NCI-H524 treated with DMSO at 0.1 percent for 48 hours (cell line): ENCODE measurements at regions not wholly inside any gene's neighbourhood (a gene's known extent, or its start where the extent isn't known, plus 50 kb on each side); places are given as distances from the start of the nearest gene placed in this dataset.

Source experiments
- DNase-seq: peaks from one replicate; lab custom pipeline; 2025; lab: John Stamatoyannopoulos, UW

DNA sequence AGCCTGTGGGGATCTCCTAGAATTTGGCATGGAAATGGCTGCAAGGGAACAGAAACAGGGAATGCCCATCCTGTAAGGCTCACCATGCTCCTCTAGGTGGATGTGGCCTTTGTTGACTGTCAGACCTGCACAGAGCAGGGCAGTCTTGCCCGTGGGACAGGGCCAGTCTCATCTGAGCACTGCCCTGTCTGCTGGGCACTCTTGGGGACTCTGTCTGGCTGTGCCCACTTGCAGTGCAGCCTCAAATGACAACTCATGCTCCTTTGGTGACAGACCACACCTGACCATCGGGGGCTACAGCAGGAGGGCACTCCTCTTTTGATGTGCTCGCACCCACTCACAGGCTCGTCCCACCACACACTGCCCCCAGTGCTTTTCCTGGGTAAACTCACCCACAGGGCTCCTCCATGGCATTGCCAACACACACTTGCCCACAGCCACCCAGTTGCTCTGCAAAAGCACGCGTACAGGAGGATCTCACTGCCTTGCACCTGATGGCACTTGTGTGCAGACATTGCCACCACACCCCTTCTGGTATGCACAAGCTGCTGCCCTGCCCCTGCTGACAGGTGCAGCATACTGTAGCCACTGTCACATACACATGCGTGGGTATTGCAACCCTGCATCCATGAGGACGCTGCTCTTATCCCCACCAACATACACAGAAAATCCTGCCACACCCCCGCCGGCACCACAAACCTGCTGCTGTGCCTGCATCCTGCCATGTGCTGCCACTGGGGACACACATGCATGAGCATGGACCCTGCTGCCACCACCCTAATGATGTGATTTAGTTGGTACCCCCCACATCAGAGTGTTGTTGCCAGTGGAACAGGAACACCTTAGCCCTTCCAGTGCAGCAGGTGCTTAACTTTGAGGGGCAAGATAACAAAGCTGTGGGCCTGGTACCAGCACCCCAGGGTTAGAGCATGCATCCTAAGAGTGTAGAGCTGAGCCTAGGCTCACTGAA is 100.1 kb upstream of the ARHGEF9 start:
- DNase-seq, result no peak

DNA sequence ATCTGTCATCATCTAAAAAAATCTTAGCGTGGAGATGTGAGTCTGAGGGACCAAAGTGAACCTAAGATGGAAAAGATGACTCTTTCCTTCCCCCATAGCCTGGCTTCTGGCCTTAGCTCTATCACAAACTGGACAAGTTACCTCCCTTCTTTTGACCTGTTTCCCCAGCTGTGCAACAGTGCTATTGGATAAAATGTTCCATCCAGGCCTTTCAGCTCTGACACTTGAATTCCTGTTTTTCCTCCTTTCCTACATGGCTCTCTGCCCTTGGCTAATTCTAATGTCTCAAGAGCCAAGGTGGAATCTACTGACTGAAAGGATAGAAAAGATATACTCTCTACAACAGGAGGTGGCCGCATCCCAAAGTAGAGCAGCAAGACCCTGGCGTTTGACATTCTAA is 84.5 kb upstream of the ARHGEF9 start:
- no peak for DNase-seq

- no peak for DNase-seq
These were observed 70.9 kb upstream of the ARHGEF9 start for GRCh38 chrX:63855896-63856295.

DNA sequence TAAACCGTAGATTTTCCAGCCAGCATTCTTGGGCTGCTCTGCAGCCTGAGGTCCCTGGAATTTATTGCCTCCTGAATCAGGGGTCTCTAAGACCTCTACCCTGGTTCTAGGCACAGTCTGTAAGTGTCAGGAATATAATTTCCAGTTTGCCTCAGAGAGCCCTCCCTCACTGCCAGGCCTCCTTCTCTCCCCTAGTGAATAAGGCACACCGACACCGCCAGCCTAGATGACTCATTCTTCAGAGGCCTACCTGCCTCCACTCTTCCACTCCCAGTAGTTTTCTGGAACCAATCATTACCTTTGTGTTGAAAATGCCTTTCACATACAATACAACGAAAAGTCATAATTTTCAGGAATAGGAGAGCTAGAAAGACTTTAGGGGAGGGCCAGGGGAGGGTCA is 50.3 kb upstream of the ARHGEF9 start:
- DNase-seq, result no peak
